HG03378 (cell line): ENCODE measurements at regions not wholly inside any gene's neighbourhood (a gene's known extent, or its start where the extent isn't known, plus 50 kb on each side); places are given as distances from the start of the nearest gene placed in this dataset.

Source experiments
- ATAC-seq: cut with Tn5 transposase; IDR thresholded peaks from one replicate; pipeline ENCODE4 v1.9.1; 2021; ENCODE audit warnings: mild to moderate bottlenecking, moderate library complexity; ENCODE audit not compliant: unreplicated experiment

DNA sequence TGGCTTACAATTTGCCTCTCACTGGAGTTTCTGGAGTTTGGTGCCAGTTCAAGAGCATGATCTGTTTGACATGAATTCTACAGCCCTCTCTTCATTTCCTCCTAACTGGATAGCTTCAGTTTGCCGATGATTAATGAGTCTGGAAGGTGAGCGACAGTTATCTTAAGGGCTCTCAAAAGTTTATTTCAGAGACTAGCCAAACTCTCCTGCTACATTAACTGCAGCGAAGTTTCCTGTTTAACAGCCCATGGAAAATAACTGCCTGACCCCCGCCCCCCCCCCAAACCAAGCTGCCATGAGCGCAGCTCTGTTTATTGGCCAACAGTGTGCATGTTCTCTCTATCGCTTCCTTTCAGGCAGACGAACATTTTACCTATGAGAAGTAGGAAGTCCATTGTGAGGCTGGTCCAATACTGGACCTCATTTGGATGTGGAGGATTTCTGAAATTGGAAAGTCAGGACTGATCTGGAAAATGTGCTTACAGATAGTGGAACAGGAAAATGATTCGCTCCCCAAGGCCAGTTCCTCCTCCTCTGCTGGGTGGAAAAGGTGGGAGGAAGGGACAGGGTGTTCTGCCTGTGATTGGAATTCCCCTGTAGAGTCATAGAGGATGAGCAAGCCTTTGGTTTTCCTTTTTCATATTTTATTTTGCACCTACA is 522.2 kb upstream of the JAG1 start:
- ATAC-seq, result no peak

DNA sequence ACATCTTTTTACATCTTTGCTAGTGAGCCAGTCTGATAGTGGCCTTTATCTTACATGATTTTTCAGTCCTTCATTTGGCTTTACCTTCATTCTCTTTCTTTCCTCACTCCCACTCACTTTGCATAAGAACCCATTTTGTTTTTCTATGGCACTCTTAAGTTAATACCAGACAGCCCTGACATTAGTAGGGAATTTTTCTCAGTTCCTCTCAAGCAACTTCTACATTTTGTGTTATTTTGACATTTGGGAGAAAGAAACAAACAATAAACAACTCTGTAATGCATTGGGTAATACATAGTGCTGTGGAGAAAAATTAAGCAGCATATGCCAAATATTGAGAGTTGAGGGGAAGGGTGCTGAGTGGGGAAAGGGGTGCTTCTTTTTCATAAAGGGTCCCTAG is 524.1 kb upstream of the JAG1 start:
- ATAC-seq, result no peak

DNA sequence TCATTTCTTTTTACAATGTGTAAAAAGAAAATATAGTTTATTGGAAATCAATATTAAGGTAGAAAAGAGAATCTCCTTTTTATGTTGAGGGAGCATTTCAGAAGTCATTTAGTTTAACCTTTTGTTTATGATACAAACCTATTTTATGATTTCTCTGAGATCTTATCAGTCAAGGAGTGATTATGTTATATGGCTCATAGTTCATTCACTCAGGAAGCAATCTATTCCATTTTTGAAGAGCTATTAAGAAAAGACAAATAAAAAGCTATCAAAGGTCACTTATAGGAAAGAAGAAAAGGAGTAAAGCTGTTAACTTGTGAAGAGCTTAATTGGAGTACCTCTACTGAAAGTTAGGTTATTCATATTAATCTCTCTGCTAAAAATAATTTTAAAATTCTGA is 526.6 kb upstream of the JAG1 start:
- ATAC-seq, result no peak

DNA sequence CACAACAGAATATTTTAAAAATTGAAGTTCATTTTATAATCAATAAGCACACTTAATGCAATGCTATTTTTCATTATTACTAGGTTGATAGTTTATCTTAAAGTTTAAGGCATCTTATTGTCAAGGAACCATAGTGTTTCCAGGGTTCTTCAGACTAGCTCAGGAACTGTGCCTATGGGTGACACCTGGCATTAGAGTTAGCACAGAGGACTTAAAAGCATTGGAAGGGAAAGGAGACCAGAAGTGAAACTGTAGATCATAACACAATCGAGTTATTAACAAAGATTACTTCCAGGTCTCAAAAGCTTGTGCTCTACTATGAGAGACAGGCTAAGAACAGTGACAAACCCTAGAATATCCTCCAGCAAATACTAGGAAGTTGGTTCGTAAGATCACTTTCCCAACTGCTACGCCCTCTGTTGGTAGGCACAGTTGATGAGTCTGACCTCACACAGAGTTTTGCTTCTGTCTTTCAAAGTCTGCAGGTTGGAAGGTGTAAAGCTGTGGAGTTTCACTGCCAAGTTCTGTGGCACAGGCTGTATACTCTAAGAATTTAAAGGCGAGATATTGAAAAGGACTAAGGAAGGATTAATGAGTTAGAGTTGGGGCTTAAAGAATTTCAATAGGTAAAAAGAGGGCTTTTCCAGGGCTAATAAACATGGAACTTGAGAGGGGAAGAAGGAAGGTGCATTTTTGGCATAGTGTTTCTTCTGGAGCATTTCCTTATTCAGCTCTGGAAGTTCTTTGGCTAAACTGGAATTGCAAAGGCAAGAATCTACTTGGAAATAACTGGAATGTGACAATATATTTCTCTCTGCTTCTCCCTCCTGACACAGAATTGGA is 531.3 kb upstream of the JAG1 start:
- ATAC-seq, result peak; percentile 89

DNA sequence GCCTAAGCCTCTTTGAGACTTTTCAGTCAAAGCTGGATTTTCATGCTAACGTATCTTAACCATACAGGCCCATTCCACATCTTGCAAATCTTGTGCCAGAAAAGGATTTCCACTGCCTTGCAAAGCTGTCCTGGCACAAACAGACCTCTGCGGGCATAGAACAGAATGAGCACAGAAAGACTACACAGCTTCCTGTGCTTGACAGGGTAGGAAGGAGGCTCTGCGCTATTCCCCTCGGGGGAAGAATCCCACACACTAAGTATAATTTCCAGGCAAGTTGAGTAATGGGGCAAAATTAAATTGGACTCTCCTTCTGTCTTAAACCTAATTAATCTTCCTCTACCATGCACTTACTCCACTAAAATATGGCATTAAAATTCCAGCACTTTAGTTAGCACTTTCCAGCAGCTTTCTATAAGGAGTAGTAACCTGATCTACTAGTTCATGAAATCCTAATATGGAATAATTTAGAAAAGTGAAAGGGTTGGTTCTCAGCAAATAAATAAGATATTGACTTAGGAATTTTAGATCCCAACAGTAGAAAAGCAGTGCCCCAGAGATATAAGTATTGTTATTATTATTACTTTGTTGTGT is 532.1 kb upstream of the JAG1 start:
- ATAC-seq, result no peak

DNA sequence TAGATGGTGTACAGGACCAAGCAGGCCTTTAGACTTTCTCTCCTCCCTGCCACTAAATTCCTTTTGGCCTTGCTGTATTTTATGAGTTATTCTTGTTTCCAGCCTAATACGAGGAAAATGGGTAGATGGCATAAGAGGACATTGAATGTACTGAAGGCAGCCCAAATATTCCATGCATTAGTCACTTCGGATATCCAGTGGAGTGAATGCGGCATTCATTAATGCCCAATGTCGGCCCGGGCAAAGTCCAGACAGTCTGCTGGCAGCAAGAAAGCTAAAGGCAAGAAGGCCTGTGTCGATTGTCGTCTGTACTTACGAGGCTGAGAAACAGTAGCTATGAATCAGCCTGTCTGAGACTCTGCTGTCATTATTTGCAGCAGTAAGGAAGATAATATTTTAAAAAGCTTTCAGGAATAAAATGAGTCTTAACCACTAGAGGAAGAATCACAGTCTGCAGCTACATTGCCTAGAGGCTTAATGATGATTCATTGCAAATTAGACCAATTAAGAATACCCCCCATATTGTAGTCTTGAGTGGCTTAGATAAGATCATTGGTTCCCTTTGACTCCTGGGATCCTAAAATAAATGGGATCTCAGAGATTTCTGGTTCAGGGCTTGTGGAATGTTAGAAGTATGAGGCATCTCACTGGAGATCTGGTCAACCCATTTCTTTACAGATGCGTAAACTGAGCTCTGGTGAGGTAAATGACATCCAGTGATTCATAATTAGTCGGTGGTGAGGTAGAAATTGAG is 534.1 kb upstream of the JAG1 start:
- ATAC-seq, result no peak

DNA sequence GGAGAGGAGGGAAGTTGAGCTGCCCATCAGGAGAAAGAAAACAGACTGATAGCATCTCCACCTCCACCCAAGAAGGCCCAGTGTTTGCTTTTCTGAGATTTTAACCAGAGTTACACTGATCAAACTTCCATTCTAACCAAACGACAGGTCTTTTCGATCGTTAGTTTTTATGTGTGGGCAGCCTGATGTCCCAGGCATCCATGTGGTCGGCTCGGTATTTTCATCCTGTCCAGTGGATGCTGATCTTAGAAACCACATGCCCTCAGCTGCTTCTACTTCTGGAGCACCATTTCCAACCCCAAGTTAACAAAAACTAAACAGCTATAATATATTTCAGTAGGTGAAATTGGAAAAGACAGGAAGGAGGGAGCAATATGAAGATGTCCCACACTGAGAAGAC is 536.8 kb upstream of the JAG1 start:
- ATAC-seq, result no peak

DNA sequence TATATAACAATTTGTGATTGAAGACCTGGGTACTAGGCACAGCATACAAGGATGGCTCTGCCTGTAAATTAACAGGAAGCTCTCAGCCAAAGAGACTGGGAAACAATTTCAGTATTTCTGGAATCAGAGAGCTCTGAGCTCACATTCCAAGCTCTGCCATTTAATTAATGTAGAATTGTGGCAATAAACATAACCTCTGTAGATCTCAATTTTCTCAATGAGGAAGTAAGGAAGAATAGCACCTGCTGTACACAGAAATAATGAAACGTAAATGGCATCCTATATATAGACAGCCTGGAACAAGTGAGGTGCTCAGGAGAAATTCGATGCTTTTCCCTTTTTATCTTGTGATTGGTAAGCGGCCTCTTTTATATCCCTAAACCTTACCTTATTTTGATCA is 538.5 kb upstream of the JAG1 start:
- no peak for ATAC-seq

DNA sequence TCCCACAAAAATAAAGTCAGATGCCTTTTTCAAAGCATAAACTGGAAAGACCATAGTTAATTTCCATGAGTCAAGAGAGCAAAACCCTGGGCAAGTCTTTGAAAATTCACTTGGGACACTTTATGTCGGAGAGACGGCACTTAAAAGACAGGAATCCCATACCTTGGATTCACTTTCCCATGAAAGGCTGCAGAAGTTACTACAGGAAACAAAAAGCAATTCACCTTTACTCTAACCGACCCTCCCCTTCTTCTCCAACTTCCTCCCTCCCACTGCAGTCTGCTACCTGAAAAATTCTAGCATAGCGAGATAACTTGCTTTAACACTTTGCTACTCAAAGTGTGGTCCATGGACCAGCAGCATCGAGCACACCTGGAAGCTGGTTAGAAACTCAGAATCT is 539.1 kb upstream of the JAG1 start:
- ATAC-seq, result no peak

DNA sequence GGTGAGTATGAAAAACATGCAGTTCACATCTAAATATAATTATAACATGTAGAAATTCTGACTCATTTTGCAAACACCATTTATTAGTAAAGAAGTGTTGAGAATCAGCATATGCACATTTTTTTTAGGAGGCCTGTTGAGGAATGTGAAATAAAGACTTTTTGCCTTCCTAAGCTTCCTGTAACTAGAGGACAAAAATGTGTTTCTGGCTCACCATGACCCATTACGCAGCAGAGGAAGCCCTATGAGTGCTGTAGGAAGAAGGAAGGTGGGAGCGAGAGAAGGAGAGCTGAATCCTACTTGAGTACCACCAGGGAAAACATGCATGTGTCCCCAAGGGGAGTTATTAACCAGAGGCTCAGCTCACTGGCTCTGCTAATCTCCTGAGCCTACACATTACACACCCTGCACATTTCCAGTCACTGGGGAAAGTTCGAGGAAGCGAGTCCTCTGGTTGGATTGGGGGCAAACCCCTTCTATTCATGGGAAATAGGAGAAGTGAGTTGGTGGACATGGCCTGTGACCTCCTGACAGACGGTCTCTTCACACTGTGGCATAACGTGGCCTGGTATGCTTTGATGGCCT is 540.5 kb upstream of the JAG1 start:
- ATAC-seq, result no peak

DNA sequence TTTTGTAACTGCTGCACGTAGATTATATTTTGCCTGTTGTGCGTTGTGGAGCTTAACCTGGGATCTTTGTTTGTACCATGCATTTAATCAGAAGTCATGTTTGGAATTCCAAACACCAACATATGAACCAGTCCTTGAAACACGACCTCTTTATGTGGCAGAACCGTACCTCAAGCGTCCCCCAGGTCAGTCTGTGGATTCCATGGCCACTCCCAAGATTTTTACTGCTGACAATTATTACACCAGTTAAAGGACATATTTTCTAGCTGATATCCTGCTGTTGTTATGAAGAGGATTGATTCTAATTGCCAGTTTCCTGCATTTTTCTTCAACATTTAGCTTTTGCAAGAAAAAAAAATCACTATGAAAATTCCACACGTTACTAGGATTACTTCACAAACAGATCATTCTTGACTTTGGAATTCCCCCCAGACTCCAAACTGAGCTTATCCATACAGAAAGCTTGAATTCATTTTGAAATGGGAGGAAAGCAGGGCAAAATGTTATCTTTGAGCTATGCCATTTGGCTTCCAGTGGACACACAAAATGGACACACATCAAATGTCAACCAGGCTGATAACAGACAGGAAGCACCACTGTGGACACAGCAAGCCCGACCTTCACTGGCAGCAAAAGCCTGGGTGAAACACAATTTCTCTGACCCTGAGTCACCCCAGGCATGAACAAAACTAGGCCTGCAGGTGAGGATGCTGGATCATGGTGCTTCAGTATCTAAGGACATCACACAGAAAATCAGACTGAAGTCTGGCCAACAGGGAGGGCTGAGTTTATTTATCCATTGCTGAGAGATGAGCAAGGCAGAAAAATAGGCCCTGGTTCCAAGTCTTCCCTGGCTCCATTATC is 542.9 kb upstream of the JAG1 start:
- no peak for ATAC-seq

DNA sequence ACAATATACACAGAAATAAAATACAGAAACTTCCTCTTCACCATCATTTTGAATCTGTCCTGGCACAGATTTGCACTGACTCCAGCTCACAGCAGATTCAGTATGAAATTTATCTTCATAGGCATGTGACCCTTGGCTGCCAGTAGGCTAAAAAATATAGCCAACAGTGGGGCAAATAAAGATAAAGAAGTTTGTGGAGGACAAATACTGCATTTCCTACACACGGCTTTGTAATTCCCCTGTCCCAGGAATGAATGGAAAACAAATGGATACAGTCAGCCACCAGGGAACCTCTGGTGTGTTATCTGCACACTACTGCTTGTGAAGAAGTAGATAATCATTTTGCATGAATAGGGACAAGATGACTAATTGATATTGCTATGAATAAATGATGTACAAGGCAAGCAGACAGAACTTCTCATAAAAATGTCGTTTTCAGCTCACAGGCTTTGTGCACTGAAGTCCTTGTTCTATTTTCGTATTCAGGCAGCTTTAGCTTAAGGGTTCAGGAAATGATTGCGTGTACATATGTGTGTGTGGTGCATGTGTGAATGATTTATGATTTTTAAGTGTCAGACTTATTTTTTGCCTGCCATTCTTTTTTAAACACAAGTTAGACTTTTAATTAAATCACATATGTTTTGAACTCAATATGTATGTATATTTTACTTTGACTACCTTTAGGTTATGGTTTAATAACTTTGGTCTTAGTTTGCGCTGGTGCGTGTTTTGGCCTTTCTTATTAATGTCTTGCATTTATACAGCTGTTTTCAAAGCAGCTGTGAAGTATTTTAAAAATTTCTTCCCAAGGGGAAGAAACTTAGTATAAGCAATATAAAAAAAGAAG is 543.8 kb upstream of the JAG1 start:
- no peak for ATAC-seq

DNA sequence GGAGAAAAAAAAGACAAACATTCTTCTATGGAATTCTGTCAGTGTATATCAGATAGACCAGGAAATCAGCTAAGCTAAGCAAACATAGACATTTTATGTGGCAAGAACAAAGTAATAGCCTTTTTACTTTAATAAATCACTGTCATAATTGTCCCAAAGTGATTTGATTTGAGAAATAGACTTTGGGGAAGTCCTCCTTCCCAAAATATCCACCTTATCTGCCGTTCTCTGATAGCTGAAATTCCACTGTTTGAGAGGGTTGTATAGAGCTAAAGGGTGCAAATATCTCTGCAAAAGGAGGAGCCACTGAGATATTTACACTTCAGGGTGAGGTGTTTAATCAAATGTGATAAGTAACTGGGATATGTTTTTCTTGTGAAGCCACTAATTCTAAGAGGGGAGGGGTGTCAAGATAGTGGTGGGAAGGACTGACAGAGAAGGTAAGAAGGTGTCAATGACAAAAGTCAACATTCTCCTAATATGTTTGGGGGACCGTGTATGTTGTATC is 544.4 kb upstream of the JAG1 start:
- no peak for ATAC-seq

DNA sequence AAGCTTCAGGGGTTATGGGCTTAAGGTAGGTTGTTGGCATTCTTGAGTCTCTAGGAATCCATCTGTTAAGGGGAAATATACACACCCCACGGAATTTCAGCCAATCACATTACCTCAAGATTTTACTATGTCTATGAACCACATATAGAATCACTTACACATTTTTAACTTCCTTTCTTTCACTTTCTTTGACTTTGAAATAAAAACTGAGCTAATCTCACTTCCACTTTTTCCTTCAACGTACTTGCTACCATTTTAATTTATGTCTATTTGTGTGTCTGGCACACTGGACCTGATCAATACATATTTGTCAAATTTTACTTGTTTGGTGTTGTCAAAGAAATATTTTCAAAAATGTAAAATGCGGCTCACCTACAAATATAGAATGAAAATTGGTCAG is 545.4 kb upstream of the JAG1 start:
- ATAC-seq, result no peak

DNA sequence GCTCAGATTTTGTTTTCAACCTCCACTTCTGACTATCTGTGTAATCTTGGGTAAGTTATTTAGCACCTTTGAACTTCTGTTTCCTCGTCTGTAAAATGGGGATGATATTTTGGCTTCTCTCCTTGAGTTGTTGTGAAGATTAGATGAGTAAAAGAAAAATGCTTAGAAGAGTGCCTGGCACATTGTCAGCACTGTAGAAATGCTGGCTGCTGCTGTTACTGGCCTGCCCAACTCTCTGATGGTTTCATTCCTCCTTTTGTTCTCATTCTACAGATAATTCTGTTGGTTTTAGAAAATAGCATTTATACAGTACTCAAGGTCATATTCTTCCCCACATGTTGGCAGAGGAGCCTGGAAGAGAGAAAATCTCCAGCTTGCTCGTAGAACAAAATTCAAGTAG is 547.2 kb upstream of the JAG1 start:
- no peak for ATAC-seq

DNA sequence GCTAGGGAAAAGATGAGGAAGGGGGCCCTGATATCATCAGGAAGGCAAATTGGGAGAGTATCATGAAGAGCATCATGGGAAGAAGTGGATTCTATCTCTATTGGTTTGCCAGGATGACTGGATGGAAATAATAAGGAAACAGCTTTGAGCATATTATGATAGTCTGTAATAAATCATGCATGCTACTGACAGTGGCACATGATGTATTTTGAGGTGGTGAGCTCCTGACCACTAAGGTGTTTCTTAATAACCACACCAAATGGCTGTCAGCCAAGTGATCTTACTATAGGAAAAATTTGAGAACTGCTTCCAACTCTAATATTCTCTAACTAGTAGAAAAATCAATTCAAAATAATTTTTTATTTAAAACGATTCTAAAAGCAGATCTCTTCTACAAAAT is 548.4 kb upstream of the JAG1 start:
- no peak for ATAC-seq

DNA sequence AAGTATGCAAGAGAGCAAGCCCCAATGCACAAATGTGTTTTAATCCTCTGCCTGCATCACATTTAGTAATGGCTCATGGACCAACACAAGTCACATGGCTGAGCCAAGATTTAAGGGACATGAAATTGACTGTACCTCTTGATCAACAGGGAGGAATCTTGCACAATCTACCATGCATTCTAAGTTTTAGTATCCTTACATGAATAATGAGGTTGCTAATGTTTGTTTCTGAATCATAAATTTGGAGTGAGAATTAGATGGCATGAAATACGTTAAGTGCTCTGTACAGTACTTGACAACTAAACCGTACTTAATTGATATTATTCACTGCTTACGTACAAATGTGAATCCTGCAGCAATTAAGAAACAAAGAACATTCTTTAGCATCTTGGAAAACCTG is 553.8 kb upstream of the JAG1 start:
- ATAC-seq, result no peak

DNA sequence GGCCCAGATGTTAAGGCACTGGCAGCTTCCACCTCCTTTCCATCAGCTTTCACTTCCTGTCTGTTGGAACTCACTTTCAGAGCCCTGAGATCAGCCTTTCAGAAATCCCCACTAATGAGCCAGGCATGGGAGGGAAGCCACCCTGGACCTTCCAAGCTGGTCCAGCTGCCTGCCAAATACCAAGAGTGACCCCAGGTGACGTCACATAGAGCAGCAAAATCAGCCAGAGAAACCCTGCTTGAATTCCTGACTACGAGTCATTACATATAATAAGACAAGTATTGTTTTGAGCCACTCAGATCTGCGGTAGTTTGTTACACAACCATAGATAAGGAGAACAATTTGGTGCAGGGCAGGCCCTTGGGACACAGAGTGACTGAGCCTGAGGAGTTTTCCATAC is 556.0 kb upstream of the JAG1 start:
- no peak for ATAC-seq

DNA sequence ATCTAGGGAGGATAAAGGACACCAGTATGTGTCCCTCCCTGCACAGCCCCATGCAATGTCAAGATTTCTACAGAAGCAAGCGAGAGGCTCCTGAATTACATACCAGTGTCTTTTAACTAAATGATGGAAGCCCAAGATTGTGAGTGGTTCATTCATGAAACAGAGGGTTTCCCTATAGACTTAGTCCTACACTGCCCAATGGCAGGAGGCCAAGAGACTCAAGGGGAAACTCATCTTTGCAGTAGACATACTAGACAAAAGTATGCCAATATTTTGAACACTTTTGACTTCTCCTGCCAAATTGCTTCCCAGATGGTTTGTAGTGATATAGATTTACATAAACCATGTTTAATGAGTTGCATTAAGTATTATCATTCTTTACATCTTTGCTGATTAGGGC is 557.2 kb upstream of the JAG1 start:
- ATAC-seq, result no peak
